ENCODE measurements at regions not wholly inside any gene's neighbourhood (a gene's known extent, or its start where the extent isn't known, plus 50 kb on each side); places are given as distances from the start of the nearest gene placed in this dataset.

DNA sequence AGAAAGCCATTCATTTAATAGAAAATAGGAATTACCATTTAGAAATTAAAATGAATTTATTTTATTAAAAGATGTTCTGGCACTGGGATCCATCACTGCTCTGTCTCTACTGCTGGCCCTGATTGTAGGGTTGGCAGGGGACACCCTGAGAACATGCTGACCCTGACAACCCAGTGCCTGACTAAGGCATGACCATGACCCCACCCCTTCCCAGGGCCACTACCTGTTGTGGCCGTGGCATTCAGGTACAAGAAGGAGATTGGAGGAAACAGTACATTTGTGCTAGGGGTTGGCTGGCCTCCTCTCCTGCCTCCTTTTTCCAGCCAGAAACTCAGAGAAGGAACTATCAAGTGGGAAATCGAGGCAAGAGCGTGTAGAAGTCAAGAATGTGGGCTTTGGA lies 197.0 kb upstream of the ZMIZ1 start:
- ATAC-seq (no peak), DNase-seq (ENCODE audit: low read depth, low spot score) (no peak)
- ChIA-PET RAD21 (ENCODE audit: low non-redundant PET in 1 of 2, low total read pairs in 2 of 2, uncharacterized antibody in 2 of 2, unreplicated experiment in 2 of 2) (no interaction called here), POLR2A (no interaction called here), CTCF (no interaction called here)
- BruUV-seq (replicated peaks): no TSS peak
- TF ChIP-seq, protein P1, sequence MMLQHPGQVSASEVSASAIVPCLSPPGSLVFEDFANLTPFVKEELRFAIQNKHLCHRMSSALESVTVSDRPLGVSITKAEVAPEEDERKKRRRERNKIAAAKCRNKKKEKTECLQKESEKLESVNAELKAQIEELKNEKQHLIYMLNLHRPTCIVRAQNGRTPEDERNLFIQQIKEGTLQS (IDR thresholded peaks at IDR 0.05): no peak
- TF ChIP-seq, protein P2, sequence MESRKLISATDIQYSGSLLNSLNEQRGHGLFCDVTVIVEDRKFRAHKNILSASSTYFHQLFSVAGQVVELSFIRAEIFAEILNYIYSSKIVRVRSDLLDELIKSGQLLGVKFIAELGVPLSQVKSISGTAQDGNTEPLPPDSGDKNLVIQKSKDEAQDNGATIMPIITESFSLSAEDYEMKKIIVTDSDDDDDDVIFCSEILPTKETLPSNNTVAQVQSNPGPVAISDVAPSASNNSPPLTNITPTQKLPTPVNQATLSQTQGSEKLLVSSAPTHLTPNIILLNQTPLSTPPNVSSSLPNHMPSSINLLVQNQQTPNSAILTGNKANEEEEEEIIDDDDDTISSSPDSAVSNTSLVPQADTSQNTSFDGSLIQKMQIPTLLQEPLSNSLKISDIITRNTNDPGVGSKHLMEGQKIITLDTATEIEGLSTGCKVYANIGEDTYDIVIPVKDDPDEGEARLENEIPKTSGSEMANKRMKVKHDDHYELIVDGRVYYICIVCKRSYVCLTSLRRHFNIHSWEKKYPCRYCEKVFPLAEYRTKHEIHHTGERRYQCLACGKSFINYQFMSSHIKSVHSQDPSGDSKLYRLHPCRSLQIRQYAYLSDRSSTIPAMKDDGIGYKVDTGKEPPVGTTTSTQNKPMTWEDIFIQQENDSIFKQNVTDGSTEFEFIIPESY (IDR thresholded peaks at IDR 0.05; ENCODE audit: extremely low read depth, insufficient replicate concordance, low read length): no peak
- no peak for TF ChIP-seq ZNF274 (IDR thresholded peaks at IDR 0.05; ENCODE audit: low read depth, low read length)
- Histone ChIP-seq H3K27ac (ENCODE audit: low read depth, low read length) (no peak overlapping the region), H3K36me3 (ENCODE audit: control insufficient read depth in 1 of 2, insufficient read depth in 2 of 2, low read length in 2 of 2) (no peaks in the 10 kb centered on the region), H3K4me3 (replicated peaks in 1 of 2; ENCODE audit: low read depth in 1 of 2, low read length in 2 of 2) (no peak overlapping the region), H3K9ac (ENCODE audit: low read length) (no peak overlapping the region), H3K27me3 (ENCODE audit: insufficient read depth, low read length) (no peaks in the 10 kb centered on the region), H4K20me1 (ENCODE audit: insufficient read depth) (no peaks in the 10 kb centered on the region), H3K4me2 (ENCODE audit: low read length) (no peak overlapping the region), H3K9me2 (ENCODE audit: insufficient read depth) (no peaks in the 10 kb centered on the region), H3K79me2 (ENCODE audit: insufficient read depth, low read length) (no peaks in the 10 kb centered on the region), H2AFZ (ENCODE audit: low read depth, low read length, poor library complexity, severe bottlenecking) (no peak overlapping the region), H3K4me1 (ENCODE audit: control insufficient read depth in 1 of 2, insufficient read depth in 2 of 2, low read length in 2 of 2) (no peaks in the 10 kb centered on the region), H3K9me3 (ENCODE audit: control insufficient read depth in 1 of 2, insufficient read depth in 1 of 2, low read depth in 1 of 2, low read length in 2 of 2) (no peaks in the 10 kb centered on the region)
- intact Hi-C loops (cut with micrococcal nuclease): no loop called here

DNA sequence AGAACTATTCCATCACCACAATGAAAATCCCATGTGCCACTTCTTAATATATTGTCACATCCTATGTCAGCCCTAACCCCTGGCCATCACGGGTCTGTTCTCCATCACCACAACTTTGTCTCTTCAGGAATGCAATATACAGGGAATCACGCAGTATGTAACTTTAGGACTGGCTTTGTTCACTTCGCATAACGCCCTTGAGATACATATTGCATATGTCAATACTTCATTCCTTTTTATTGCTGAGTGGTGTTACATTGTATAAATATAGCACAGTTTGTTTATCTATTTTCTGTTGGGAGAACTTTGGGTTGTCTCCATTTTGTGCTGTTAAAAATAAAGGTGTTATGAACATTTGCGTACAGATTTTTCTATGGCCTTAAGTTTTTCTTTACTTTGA lies 195.4 kb upstream of the ZMIZ1 start:
- Histone ChIP-seq H3K27me3 (ENCODE audit: insufficient read depth, low read length) (no peaks in the 10 kb centered on the region), H3K4me2 (ENCODE audit: low read length) (no peak overlapping the region), H3K9me2 (ENCODE audit: insufficient read depth) (no peaks in the 10 kb centered on the region), H3K9ac (ENCODE audit: low read length) (no peak overlapping the region), H2AFZ (ENCODE audit: low read depth, low read length, poor library complexity, severe bottlenecking) (no peak overlapping the region), H3K9me3 (ENCODE audit: control insufficient read depth in 1 of 2, insufficient read depth in 1 of 2, low read depth in 1 of 2, low read length in 2 of 2) (no peaks in the 10 kb centered on the region), H3K4me3 (replicated peaks in 1 of 2; ENCODE audit: low read depth in 1 of 2, low read length in 2 of 2) (no peak overlapping the region), H3K4me1 (ENCODE audit: control insufficient read depth in 1 of 2, insufficient read depth in 2 of 2, low read length in 2 of 2) (no peaks in the 10 kb centered on the region), H3K27ac (ENCODE audit: low read depth, low read length) (no peak overlapping the region), H3K79me2 (ENCODE audit: insufficient read depth, low read length) (no peaks in the 10 kb centered on the region), H4K20me1 (ENCODE audit: insufficient read depth) (no peaks in the 10 kb centered on the region), H3K36me3 (ENCODE audit: control insufficient read depth in 1 of 2, insufficient read depth in 2 of 2, low read length in 2 of 2) (no peaks in the 10 kb centered on the region)
- BruUV-seq (replicated peaks): no TSS peak
- RAD21 ChIA-PET (ENCODE audit: low non-redundant PET in 1 of 2, low total read pairs in 2 of 2, uncharacterized antibody in 2 of 2, unreplicated experiment in 2 of 2): no interaction called here
- ATAC-seq: no peak
- CTCF ChIA-PET: no interaction called here
- TF ChIP-seq, protein P3, sequence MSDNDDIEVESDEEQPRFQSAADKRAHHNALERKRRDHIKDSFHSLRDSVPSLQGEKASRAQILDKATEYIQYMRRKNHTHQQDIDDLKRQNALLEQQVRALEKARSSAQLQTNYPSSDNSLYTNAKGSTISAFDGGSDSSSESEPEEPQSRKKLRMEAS (IDR thresholded peaks at IDR 0.05): no peak
- TF ChIP-seq EZH2 (IDR thresholded peaks at IDR 0.05) (no peak), EZH2phosphoT487 (IDR thresholded peaks at IDR 0.05; ENCODE audit: borderline replicate concordance) (no peak), CBX3 (IDR thresholded peaks at IDR 0.05; ENCODE audit: low read depth) (no peak), ELF1 (IDR thresholded peaks at IDR 0.05; ENCODE audit: borderline replicate concordance, low read depth) (no peak), RAD21 (IDR thresholded peaks at IDR 0.05; ENCODE audit: low read depth) (no peak), POLR2A (IDR thresholded peaks at IDR 0.05; ENCODE audit: borderline replicate concordance, extremely low read depth, insufficient read depth, insufficient read length) (no peak), EGR1 (IDR thresholded peaks at IDR 0.05; ENCODE audit: low read depth) (no peak), YY1 (IDR thresholded peaks at IDR 0.05; ENCODE audit: extremely low read depth, insufficient replicate concordance, low read depth, low read length) (no peak), SRF (IDR thresholded peaks at IDR 0.05; ENCODE audit: low read depth) (no peak), TCF7L2 (IDR thresholded peaks at IDR 0.05; ENCODE audit: borderline replicate concordance, extremely low read depth, insufficient read depth, insufficient read length) (no peak)
- TF ChIP-seq, protein P1 (IDR thresholded peaks at IDR 0.05): no peak
- TF ChIP-seq, protein P2 (IDR thresholded peaks at IDR 0.05; ENCODE audit: extremely low read depth, insufficient replicate concordance, low read length): no peak
- POLR2A ChIA-PET: no interaction called here
- no peak for DNase-seq (ENCODE audit: low read depth, low spot score)
- intact Hi-C loops (cut with micrococcal nuclease): no loop called here

Measured in HCT116 (cell line).